K562 (cell line): ENCODE measurements at regions not wholly inside any gene's neighbourhood (a gene's known extent, or its start where the extent isn't known, plus 50 kb on each side); places are given as distances from the start of the nearest gene placed in this dataset.

Source experiments
- ATAC-seq: fragments of 200-7000 bp; cut with Tn5 transposase; 3 replicates; pipeline ENCODE4 v1.9.1; 2020; ENCODE audit warnings: moderate library complexity
- BruUV-seq: library from RNA; stranded (reverse); fragments of 400-500 nt; replicated peaks from 2 replicates; lab custom pipeline; 2021; lab: Mats Ljungman, UMichigan
- CTCF ChIA-PET: fragments of 300-600 bp; formaldehyde crosslinking; extraction: SDS; loops from one replicate; lab custom pipeline; 2021; ENCODE audit warnings: low intra/inter-chr PET ratio; lab: Yijun Ruan, JAX
- POLR2A ChIA-PET: fragments of 300-600, 350-650 bp; sonication (Branson Sonifier 250); formaldehyde crosslinking; extraction: SDS; loops from one replicate; lab custom pipeline; 2021; ENCODE audit warnings: antibody characterized with exemption, inconsistent platforms; lab: Yijun Ruan, JAX
- DNase-seq, 4 experiments: peaks; one replicate each; pipeline versions ENCODE4 v3.0.0 to v3.0.0-alpha.2; 2011 to 2018; ENCODE audit warnings: low spot score in 3 of 4, mixed read lengths in 3 of 4; ENCODE audit errors: extremely low read depth in 1 of 4
- FAIRE-seq: peaks from 2 replicates; lab custom pipeline; 2011; peaks lifted over from hg19 to GRCh38; lab: Jason Lieb, UNC
- H2AFZ ChIP-seq: 2 replicates; pipeline ENCODE4 v1.6.0; 2011; ENCODE audit warnings: low read depth, low read length, control low read depth, inconsistent platforms
- H3K27ac ChIP-seq: fragments of 200-600 bp; 3 replicates; pipeline ENCODE4 v1.8.0; 2011; ENCODE audit warnings: low read depth, mild to moderate bottlenecking, control low read depth, inconsistent platforms, low read length, moderate library complexity, mixed read lengths; ENCODE audit errors: extremely low read depth
- H3K27me3 ChIP-seq, 2 experiments: fragments of 300-600 bp in 1 of 2; 2 replicates in 1 of 2; 3 replicates in 1 of 2; pipeline versions ENCODE4 v1.6.0 to v1.8.0; 2011; ENCODE audit warnings: inconsistent platforms in 2 of 2, low read length in 2 of 2, mild to moderate bottlenecking in 1 of 2, mixed read lengths in 1 of 2, moderate library complexity in 1 of 2; ENCODE audit not compliant: control insufficient read depth in 2 of 2, insufficient read depth in 2 of 2
- H3K36me3 ChIP-seq: fragments of 300-600 bp; 3 replicates; pipeline ENCODE4 v1.8.0; 2011; ENCODE audit warnings: mild to moderate bottlenecking, low read length, inconsistent platforms; ENCODE audit not compliant: control insufficient read depth, insufficient read depth
- H3K4me1 ChIP-seq, 2 experiments: fragments of 200-600 bp in 1 of 2; replicated peaks in 1 of 2; 2 replicates in 1 of 2; 3 replicates in 1 of 2; pipeline versions ENCODE4 v1.5.1 to v1.8.0; 2011; ENCODE audit warnings: inconsistent platforms in 2 of 2, low read length in 2 of 2, mild to moderate bottlenecking in 1 of 2, mixed read lengths in 1 of 2, moderate library complexity in 1 of 2; ENCODE audit not compliant: control insufficient read depth in 2 of 2, insufficient read depth in 2 of 2
- H3K4me2 ChIP-seq: 2 replicates; pipeline ENCODE4 v1.6.1; 2011; ENCODE audit warnings: low read length, control low read depth, inconsistent platforms, mixed read lengths; ENCODE audit not compliant: insufficient read depth
- H3K4me3 ChIP-seq: fragments of 200-600 bp; sonication (generic), shearing (Covaris generic); 2 replicates; pipeline ENCODE4 v1.5.1; 2016; ENCODE audit warnings: control low read depth, inconsistent platforms
- H3K79me2 ChIP-seq: fragments of 200-600 bp; 3 replicates; pipeline ENCODE4 v1.8.0; 2011; ENCODE audit warnings: low read length, inconsistent platforms; ENCODE audit not compliant: control insufficient read depth, insufficient read depth
- H3K9ac ChIP-seq, 2 experiments: 2 replicates each; pipeline versions ENCODE4 v1.6.0 to v1.6.1; 2011; ENCODE audit warnings: low read depth in 2 of 2, low read length in 2 of 2, control low read depth in 1 of 2, inconsistent platforms in 1 of 2, mild to moderate bottlenecking in 1 of 2, mixed read lengths in 1 of 2; ENCODE audit not compliant: insufficient read depth in 1 of 2
- H3K9me1 ChIP-seq: one replicate; pipeline ENCODE4 v1.6.0; 2011; ENCODE audit warnings: inconsistent platforms, mild to moderate bottlenecking, low read length, moderate library complexity; ENCODE audit not compliant: control insufficient read depth, insufficient read depth
- H3K9me3 ChIP-seq: replicated peaks from 2 replicates; pipeline ENCODE4 v1.5.1; 2011; ENCODE audit warnings: low read depth, low read length, inconsistent platforms; ENCODE audit not compliant: control insufficient read depth, insufficient read depth
- H4K20me1 ChIP-seq: replicated peaks from 2 replicates; pipeline ENCODE4 v1.6.1; 2011; ENCODE audit warnings: low read length, inconsistent platforms, mixed read lengths; ENCODE audit not compliant: control insufficient read depth, insufficient read depth
- ARNT ChIP-seq, 2 experiments: fragments of 450-650 bp; IDR thresholded peaks; 2 replicates each; pipeline ENCODE4 v1.6.1; 2016; ENCODE audit warnings: mild to moderate bottlenecking in 1 of 2
- BACH1 ChIP-seq: fragments of 200-800 bp; sonication (Bioruptor generic); IDR thresholded peaks from 2 replicates; pipeline ENCODE4 v1.6.1; 2016; ENCODE audit warnings: missing genetic modification characterization, missing compliant biosample characterization
- BRD4 ChIP-seq: fragments of 200-600 bp; sonication (generic); IDR thresholded peaks from 2 replicates; pipeline ENCODE4 v1.6.1; 2017; ENCODE audit warnings: inconsistent platforms
- CCNT2 ChIP-seq: IDR thresholded peaks from 2 replicates; pipeline ENCODE4 v1.6.1; 2011; ENCODE audit warnings: borderline replicate concordance, low read depth, mild to moderate bottlenecking, moderate library complexity, mixed read lengths, low read length; ENCODE audit not compliant: insufficient read length; ENCODE audit errors: extremely low read depth
- NR4A1 ChIP-seq, 2 experiments: fragments of 250-450 bp in 1 of 2; fragments of 450-650 bp in 1 of 2; sonication (Bioruptor Pico) in 1 of 2; IDR thresholded peaks; 2 replicates each; pipeline versions ENCODE4 v1.4.0 to v1.6.1; 2016 to 2020; ENCODE audit warnings: mild to moderate bottlenecking in 2 of 2, missing compliant biosample characterization in 1 of 2, missing genetic modification characterization in 1 of 2, moderate library complexity in 1 of 2
- PKNOX1 ChIP-seq: fragments of 450-650 bp; IDR thresholded peaks from 2 replicates; pipeline ENCODE4 v1.6.1; 2016
- THAP7 ChIP-seq: fragments of 250-450 bp; sonication (Bioruptor Pico); IDR thresholded peaks from 2 replicates; pipeline ENCODE4 v1.5.0; 2021
- ZFX ChIP-seq: sonication (generic); formaldehyde crosslinking; IDR thresholded peaks from 2 replicates; pipeline ENCODE4 v1.8.0; 2022; ENCODE audit warnings: mild to moderate bottlenecking, missing genetic modification reagents, moderate library complexity
- ZNF41 ChIP-seq: fragments of 250-450 bp; sonication (Bioruptor Pico); conservative IDR thresholded peaks from 2 replicates; pipeline ENCODE4 v1.4.0; 2020; ENCODE audit warnings: mild to moderate bottlenecking
- ZNF512 ChIP-seq: IDR thresholded peaks from 2 replicates; pipeline ENCODE4 v1.6.1; 2016; ENCODE audit warnings: missing genetic modification characterization, missing compliant biosample characterization
- WGBS: fragments of 100-300 bp; shearing (Covaris generic); methylation state at CpG from one replicate; pipeline ENCODE4 v1.1.6; 2016; ENCODE audit warnings: low coverage, mixed read lengths; ENCODE audit not compliant: insufficient coverage; ENCODE audit errors: missing lambda C conversion rate; 5-methylcytosine and 5-hydroxymethylcytosine counted together
- in situ Hi-C: fragments of 300-500 bp; cut with MboI; formaldehyde crosslinking; loops from 4 replicates; pipeline ENCODE4 v1.15.0; 2018; ENCODE audit warnings: inconsistent platforms, mixed read lengths
- intact Hi-C: fragments of 100-400 bp; cut with micrococcal nuclease; formaldehyde crosslinking; loops from 2 replicates; pipeline ENCODE4 v1.14.2; 2022
- TF ChIP-seq, protein P1 (sequence below): sonication (generic); formaldehyde crosslinking; IDR thresholded peaks from 2 replicates; pipeline ENCODE4 v1.9.0; 2022; ENCODE audit warnings: mild to moderate bottlenecking, missing genetic modification reagents

DNA sequence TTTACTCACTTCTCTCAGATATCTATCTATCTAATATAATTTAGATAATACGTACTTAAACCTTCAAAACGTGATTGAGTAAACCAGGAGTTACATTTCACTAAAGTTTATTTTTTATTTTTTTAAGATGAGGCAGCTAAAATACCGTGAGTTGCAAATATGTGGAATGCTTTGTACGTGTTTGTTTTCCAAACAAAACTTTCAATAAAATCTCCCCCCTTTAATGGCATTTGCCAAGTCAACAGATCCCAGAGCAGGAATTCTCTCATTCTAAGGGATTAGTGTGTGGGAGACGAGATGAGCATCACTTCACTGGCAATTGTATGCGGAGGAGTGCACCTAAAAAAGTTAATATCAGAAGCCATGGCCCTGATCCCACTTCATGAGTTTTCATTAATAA lies 53.7 kb upstream of the MAGI2 start:
- H3K36me3 ChIP-seq, result no peaks in the 10 kb centered on the region
- H3K4me2 ChIP-seq, result no peak overlapping the region
- no peak for ATAC-seq
- intact Hi-C loops (no loop called here), in situ Hi-C loops (no loop called here)
- H3K27me3 ChIP-seq, result no peaks in the 10 kb centered on the region
- no TSS peak for BruUV-seq
- H2AFZ ChIP-seq, result no peak overlapping the region
- H3K27ac ChIP-seq, result no peak overlapping the region
- ChIA-PET POLR2A (no interaction called here), CTCF (no interaction called here)
- DNase-seq, result no peak
- no peaks in the 10 kb centered on the region for H4K20me1 ChIP-seq
- no peak overlapping the region for H3K9ac ChIP-seq
- no peaks in the 10 kb centered on the region for H3K79me2 ChIP-seq
- FAIRE-seq, result no peak
- no peaks in the 10 kb centered on the region for H3K9me3 ChIP-seq
- 0% methylated on average over 6 of the region's 6 CpGs for WGBS
- TF ChIP-seq PKNOX1, result no peak
- TF ChIP-seq CCNT2, result no peak
- TF ChIP-seq ZNF512 (tag), result no peak
- no peak for TF ChIP-seq NR4A1 (CRISPR knock-in tag; IDR thresholded peaks at IDR 0.05)
- TF ChIP-seq NR4A1 (tag; IDR thresholded peaks at IDR 0.05), result no peak
- no peak for TF ChIP-seq ZNF41 (CRISPR knock-in tag)
- no peak for TF ChIP-seq BRD4
- no peak for TF ChIP-seq ZFX (CRISPR knock-in tag)
- no peak for TF ChIP-seq THAP7 (CRISPR knock-in tag)
- no peak for TF ChIP-seq BACH1 (tag)
- TF ChIP-seq, protein P1, sequence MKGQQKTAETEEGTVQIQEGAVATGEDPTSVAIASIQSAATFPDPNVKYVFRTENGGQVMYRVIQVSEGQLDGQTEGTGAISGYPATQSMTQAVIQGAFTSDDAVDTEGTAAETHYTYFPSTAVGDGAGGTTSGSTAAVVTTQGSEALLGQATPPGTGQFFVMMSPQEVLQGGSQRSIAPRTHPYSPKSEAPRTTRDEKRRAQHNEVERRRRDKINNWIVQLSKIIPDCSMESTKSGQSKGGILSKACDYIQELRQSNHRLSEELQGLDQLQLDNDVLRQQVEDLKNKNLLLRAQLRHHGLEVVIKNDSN (CRISPR knock-in tag), result no peak
- no peak for TF ChIP-seq ARNT (IDR thresholded peaks at IDR 0.05)
- no peaks in the 10 kb centered on the region for H3K9me1 ChIP-seq
- H3K4me3 ChIP-seq, result no peak overlapping the region
- H3K4me1 ChIP-seq, result no peaks in the 10 kb centered on the region
